KMS-11 (cell line): ENCODE measurements at regions not wholly inside any gene's neighbourhood (a gene's known extent, or its start where the extent isn't known, plus 50 kb on each side); places are given as distances from the start of the nearest gene placed in this dataset.

Experiments
- H2AFZ ChIP-seq: fragments of 200-600 bp; sonication (generic); 2 replicates; pipeline ENCODE4 v1.6.1; 2016; ENCODE audit warnings: antibody characterized with exemption, mixed run types, low read depth
- H3K27ac ChIP-seq: fragments of 200-600 bp; sonication (generic); 2 replicates; pipeline ENCODE4 v1.6.1; 2016; ENCODE audit warnings: mild to moderate bottlenecking, mixed run types
- H3K27me3 ChIP-seq: fragments of 200-600 bp; sonication (generic); 2 replicates; pipeline ENCODE4 v1.6.1; 2017; ENCODE audit warnings: mild to moderate bottlenecking, low read depth, mixed run types, moderate library complexity; ENCODE audit not compliant: insufficient read depth
- H3K36me3 ChIP-seq: fragments of 200-600 bp; sonication (generic); 2 replicates; pipeline ENCODE4 v1.6.1; 2017; ENCODE audit warnings: mild to moderate bottlenecking, mixed run types; ENCODE audit not compliant: insufficient read depth
- H3K4me1 ChIP-seq: fragments of 200-600 bp; sonication (generic); 2 replicates; pipeline ENCODE4 v1.6.1; 2016; ENCODE audit warnings: mild to moderate bottlenecking, low read depth, mixed run types; ENCODE audit not compliant: poor library complexity, severe bottlenecking
- H3K4me2 ChIP-seq: fragments of 200-600 bp; sonication (generic); 2 replicates; pipeline ENCODE4 v1.7.0; 2016; ENCODE audit warnings: mild to moderate bottlenecking, mixed run types
- H3K4me3 ChIP-seq: fragments of 200-600 bp; sonication (generic); IDR thresholded peaks from 2 replicates; pipeline ENCODE4 v1.6.1; 2017; ENCODE audit warnings: low read depth, low read length, mixed read lengths; ENCODE audit not compliant: insufficient read depth
- H3K79me2 ChIP-seq: fragments of 200-600 bp; sonication (generic); 2 replicates; pipeline ENCODE4 v1.6.1; 2016; ENCODE audit warnings: low read depth, mixed run types; ENCODE audit not compliant: insufficient read depth
- H3K9ac ChIP-seq: fragments of 200-600 bp; sonication (generic); 2 replicates; pipeline ENCODE4 v1.6.1; 2016; ENCODE audit warnings: mild to moderate bottlenecking, mixed run types
- H4K20me1 ChIP-seq: fragments of 200-600 bp; sonication (generic); 2 replicates; pipeline ENCODE4 v1.6.1; 2016; ENCODE audit warnings: mild to moderate bottlenecking, mixed run types; ENCODE audit not compliant: insufficient read depth
- CTCF ChIP-seq: fragments of 200-600 bp; sonication (generic); conservative IDR thresholded peaks from 2 replicates; pipeline ENCODE4 v1.6.1; 2017; ENCODE audit warnings: low read depth, mild to moderate bottlenecking, antibody characterized with exemption, low read length, moderate library complexity, mixed read lengths

DNA sequence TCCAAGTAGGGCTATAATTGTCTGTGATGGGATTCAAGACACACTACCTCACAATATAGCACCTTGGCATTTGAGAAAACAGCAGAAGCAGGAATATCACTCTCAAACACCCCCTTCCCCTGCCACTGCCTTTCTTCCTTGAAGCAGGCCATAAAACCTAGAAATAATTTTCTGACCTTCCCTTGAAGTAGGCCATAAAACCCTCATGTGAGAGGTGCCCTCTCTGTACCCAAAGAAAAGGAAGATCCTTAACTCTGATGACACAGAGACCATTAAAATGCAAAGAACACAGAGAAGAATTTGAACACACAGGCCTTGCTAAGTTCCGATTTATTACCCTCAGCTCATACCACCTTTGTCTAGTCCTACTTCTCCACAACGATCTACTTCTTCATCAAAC, 631.7 kb upstream of the CADM1 start:
- Histone ChIP-seq H3K9ac (no peak overlapping the region), H4K20me1 (no peaks in the 10 kb centered on the region), H3K36me3 (no peaks in the 10 kb centered on the region), H2AFZ (no peak overlapping the region), H3K27ac (no peak overlapping the region), H3K79me2 (no peaks in the 10 kb centered on the region), H3K4me1 (no peaks in the 10 kb centered on the region), H3K27me3 (no peaks in the 10 kb centered on the region), H3K4me3 (no peak overlapping the region), H3K4me2 (no peak overlapping the region)
- no peak for TF ChIP-seq CTCF

- Histone ChIP-seq H3K9ac (no peak overlapping the region), H2AFZ (no peak overlapping the region), H4K20me1 (no peaks in the 10 kb centered on the region), H3K4me2 (no peak overlapping the region), H3K4me3 (no peak overlapping the region), H3K27me3 (no peaks in the 10 kb centered on the region), H3K27ac (no peak overlapping the region), H3K4me1 (no peaks in the 10 kb centered on the region), H3K79me2 (no peaks in the 10 kb centered on the region), H3K36me3 (no peaks in the 10 kb centered on the region)
- TF ChIP-seq CTCF, result no peak
Measured at GRCh38 chr11:116134450-116134849, 630.2 kb upstream of the CADM1 start.

DNA sequence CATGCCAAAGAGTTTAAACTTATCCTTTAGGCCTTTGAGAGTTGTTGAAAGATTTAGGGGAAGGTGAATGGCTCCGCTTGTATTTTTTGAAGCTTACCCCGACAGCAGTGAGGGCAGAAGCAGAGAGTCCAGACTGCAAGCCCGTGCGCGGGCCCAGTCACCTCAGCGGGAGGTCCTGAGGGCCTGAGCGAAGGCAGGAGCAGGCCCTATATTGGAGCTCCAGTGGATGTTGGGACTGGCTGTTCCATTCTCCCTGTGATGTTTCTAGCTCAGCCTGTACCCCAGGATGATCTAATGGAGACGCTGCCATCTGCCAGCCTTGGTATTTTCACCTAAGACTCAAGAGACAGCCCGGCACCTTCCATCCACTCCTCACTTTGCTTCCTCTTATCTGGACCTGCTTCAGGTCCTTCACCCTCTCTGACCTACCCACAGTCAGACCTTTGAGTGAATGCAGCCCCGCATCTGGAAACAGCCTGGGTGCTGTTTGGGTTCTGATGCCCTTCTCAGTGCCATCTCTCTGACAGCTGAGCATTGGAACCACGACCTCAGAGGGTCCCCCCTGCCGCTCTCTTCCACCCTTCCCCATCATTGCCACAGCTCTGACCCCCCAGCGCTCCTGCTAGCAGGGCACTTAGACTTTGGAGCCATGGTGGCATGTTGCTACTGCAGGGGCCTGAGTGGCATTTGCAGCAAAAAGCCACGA, 628.2 kb upstream of the CADM1 start:
- H3K79me2 ChIP-seq, result no peaks in the 10 kb centered on the region
- H3K4me3 ChIP-seq, result no peak overlapping the region
- no peak overlapping the region for H3K4me2 ChIP-seq
- no peaks in the 10 kb centered on the region for H3K27me3 ChIP-seq
- H3K36me3 ChIP-seq, result no peaks in the 10 kb centered on the region
- no peak overlapping the region for H3K27ac ChIP-seq
- no peak overlapping the region for H2AFZ ChIP-seq
- H4K20me1 ChIP-seq, result no peaks in the 10 kb centered on the region
- no peak for TF ChIP-seq CTCF
- no peak overlapping the region for H3K9ac ChIP-seq
- no peaks in the 10 kb centered on the region for H3K4me1 ChIP-seq

DNA sequence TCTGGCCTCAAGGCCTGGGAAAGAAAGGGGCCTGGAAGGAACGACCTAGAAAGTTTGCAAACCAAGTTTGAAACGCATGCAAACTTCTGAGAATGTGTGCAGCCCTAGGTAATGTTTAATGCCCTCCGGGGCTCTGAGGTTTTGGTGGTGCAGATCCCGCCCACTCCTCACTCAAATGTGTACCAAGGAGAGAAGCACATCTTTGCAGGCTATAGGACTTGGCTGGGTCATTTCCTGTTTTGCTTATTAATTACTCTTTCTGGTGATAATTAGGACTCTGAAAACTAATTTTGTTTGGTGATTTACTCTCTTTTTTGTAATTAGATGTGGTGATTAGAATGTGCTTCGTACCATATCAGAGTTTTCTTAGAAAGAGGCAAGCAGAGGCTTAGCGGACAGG, 625.9 kb upstream of the CADM1 start:
- H3K9ac ChIP-seq, result no peak overlapping the region
- H3K79me2 ChIP-seq, result no peaks in the 10 kb centered on the region
- H3K4me1 ChIP-seq, result no peaks in the 10 kb centered on the region
- TF ChIP-seq CTCF, result no peak
- no peak overlapping the region for H2AFZ ChIP-seq
- no peaks in the 10 kb centered on the region for H3K27me3 ChIP-seq
- no peaks in the 10 kb centered on the region for H4K20me1 ChIP-seq
- H3K4me2 ChIP-seq, result no peak overlapping the region
- H3K4me3 ChIP-seq, result no peak overlapping the region
- H3K36me3 ChIP-seq, result no peaks in the 10 kb centered on the region
- H3K27ac ChIP-seq, result no peak overlapping the region
